HG03469 (cell line): ENCODE measurements at regions not wholly inside any gene's neighbourhood (a gene's known extent, or its start where the extent isn't known, plus 50 kb on each side); places are given as distances from the start of the nearest gene placed in this dataset.

Experiments used
- ATAC-seq: cut with Tn5 transposase; IDR thresholded peaks from one replicate; pipeline ENCODE4 v1.9.1; 2021; ENCODE audit warnings: mild to moderate bottlenecking, moderate library complexity, moderate number of reproducible peaks; ENCODE audit not compliant: unreplicated experiment

- no peak for ATAC-seq
Measured at GRCh38 chr10:8588135-8588534, 533.6 kb downstream of the GATA3 start.

GRCh38 chr10:8590518-8590917, 536.0 kb downstream of the GATA3 start:
- ATAC-seq = no peak

- no peak for ATAC-seq
Measured at GRCh38 chr10:8591640-8592039, 537.2 kb downstream of the GATA3 start.

DNA sequence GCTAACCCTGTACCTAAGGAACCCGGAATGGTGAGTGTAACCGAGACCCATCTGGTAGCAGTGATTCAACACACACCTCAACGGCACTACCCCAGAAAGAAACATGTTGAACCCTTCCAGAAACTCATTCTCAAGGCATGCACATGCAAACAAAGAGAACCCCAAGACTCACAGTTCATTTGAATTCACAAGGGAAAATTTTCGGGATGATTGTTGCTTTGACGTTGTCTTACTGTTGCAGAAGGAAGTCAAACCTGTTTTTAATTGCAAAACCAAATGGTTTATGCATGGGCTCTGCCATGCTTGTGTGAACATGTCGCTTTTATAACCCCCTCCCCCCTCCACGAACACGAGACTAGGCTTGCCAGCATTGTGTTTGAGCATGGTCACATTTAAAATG, 539.7 kb downstream of the GATA3 start:
- no peak for ATAC-seq

GRCh38 chr10:8594711-8595110, 540.2 kb downstream of the GATA3 start:
- no peak for ATAC-seq

DNA sequence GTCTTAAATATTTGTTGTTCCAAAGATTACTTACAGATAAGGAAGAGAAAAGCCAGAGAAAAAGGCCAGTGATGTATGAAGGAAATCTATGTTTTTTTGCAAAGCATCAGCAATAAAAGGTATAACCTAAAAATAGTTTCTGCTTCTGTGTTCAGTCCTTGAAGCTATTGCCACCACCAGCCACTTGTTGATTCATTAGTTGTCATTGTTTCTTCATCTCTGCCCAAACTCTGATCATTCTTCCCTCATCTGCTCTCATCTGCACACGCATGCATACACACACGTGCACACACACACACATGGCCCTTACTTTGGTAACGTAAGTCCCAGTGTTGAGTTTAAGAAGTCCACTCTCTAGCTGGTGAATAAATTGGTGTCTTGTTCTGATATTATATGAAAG, 540.7 kb downstream of the GATA3 start:
- ATAC-seq = no peak

GRCh38 chr10:8596929-8597472, 542.5 kb downstream of the GATA3 start:
- ATAC-seq = no peak

DNA sequence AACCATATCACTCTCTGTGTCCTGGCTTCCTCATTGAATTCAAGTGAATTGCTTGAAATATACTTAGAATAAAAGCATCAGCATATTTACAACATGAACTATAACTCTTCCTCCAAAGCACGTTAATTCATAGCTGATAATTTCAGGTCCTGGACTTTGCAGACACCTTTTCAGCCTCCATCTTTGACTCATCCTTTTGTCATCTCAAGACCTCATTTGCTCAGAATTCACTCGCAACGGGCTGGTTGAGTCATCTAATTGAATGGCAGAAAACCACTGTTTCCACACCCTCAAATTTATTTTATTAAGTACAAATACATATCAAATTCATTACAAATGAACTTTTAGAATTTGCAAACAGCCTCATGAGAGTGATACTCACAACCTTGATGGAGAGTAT, 545.7 kb downstream of the GATA3 start:
- ATAC-seq = no peak

DNA sequence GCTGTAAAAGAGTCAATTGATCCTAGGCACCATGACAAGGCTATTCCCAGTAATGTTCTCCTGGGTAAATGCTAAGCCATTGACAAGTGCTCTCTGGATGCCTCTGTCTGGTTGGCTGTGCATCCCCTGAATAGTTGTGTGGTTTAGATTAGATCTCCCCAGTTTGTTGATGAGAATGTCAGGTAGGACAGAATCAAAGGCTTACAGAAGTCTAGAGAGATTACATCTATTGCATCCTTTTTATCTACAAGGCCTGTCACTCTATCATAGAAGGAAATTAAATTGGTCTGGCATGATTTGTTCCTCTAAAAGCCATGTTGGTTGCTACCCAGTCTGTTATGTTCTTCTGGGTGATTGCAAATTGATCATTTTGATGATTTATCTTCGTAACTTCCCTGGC, 548.3 kb downstream of the GATA3 start:
- no peak for ATAC-seq

DNA sequence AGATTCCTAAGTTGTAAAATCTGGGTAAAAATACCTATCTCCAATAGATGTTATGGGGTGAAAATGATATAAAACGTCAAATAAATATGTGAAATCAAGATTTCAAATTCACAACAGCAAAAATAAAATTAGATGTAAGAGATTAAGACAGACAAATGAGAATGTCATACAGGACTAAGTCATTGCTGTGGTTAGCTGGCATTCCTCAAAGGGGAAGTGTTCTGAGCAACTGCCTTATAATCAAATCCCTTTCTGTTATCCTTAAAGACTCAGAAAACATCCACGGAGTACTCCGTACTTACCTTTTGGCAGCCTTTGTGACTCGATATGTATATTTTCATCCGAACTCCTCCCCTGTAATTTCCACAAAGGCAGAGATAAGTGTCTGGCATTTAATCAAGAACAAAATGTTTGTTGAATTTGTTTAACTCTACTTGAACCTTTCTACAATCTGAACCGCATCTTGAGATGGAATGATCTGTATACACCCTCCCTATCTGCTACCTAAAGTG, 559.6 kb downstream of the GATA3 start:
- ATAC-seq = no peak

GRCh38 chr10:8615118-8615517, 560.6 kb downstream of the GATA3 start:
- no peak for ATAC-seq

GRCh38 chr10:8616166-8616565, 561.7 kb downstream of the GATA3 start:
- ATAC-seq = peak; percentile 98

DNA sequence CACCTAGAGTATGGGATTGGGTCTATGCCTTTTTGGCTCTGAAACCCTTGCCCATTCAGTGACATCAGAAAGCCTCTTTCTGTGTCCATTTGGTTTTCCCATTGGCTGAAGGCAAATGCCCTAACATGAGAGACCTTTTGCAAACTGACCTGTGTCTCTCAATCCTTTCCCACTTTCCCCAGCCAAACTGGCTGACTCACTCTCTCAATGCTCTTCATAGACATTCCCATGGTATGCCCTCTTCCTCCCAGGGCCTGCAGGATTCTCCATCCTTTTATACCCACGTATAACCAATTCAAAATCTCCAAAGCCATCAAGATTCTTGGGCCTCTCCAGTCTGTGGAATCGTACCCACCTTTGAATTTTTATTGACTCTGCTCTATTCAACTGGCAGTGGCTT, 563.3 kb downstream of the GATA3 start:
- ATAC-seq = no peak

- no peak for ATAC-seq
Measured at GRCh38 chr10:8618834-8619233, 564.3 kb downstream of the GATA3 start.

GRCh38 chr10:8628351-8628750, 573.9 kb downstream of the GATA3 start:
- no peak for ATAC-seq

GRCh38 chr10:8633909-8634308, 579.4 kb downstream of the GATA3 start:
- ATAC-seq = no peak

GRCh38 chr10:8636371-8636770, 581.9 kb downstream of the GATA3 start:
- no peak for ATAC-seq

DNA sequence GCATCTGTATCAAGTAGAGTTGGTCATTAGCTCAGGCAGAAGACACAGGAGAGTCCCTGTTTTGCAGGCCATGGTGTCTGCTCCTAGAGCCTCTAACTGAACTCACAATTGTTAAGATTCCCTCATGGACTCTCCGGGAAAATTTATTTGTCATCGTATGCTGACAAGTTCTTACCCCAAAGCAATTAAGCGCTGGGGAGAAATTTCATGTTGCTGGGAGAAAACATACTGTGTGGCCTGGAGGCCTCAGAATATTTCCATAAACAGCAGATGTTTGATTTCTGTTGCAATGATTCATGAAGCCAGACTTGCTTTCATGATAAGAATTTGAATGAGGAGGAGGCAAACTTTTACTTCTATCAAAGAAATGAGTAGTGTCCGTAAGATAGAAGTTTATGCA, 583.2 kb downstream of the GATA3 start:
- no peak for ATAC-seq

GRCh38 chr10:8638088-8638672, 583.7 kb downstream of the GATA3 start:
- no peak for ATAC-seq

DNA sequence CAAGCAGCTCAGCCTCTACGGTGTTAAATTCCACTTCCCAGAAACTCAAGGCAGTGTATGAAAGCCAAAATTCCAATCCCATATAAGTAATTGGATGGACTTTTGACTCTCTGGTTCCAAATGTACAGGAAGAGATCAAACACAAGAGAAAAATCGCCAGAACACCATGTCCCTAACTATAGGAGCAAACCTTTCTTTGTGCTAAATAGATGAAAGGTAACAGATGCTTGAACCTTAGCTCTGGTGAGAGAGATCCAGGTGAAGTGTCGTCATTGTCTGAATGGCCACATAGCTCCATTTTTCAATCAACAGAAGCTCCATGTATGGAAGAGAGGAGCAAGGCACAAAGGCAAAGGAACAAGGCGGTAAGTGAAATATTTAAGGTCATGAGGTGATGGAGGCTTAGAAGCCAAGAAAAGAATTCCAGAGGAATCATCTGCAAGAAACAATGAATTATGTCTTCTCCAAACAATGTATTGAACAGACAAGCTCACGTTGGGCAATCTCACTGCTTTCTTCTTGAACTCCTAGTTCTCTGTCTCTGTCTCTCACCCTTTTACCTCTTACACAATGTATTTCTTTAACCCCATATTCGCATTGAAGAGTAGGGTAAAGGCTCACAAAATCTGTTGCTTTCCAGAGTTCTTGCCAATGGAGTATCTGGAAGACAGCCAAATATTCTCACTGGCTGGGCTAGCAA, 585.1 kb downstream of the GATA3 start:
- ATAC-seq = no peak

- no peak for ATAC-seq
Measured at GRCh38 chr10:8640301-8640700, 585.8 kb downstream of the GATA3 start.

- no peak for ATAC-seq
Measured at GRCh38 chr10:8640878-8641277, 586.4 kb downstream of the GATA3 start.
